Putamen (tissue), 1 donor: ENCODE measurements at regions not wholly inside any gene's neighbourhood (a gene's known extent, or its start where the extent isn't known, plus 50 kb on each side); places are given as distances from the start of the nearest gene placed in this dataset.

Source experiments
- DNase-seq: peaks from one replicate; pipeline ENCODE4 v3.0.0-alpha.2; 2016; ENCODE audit warnings: low spot score

DNA sequence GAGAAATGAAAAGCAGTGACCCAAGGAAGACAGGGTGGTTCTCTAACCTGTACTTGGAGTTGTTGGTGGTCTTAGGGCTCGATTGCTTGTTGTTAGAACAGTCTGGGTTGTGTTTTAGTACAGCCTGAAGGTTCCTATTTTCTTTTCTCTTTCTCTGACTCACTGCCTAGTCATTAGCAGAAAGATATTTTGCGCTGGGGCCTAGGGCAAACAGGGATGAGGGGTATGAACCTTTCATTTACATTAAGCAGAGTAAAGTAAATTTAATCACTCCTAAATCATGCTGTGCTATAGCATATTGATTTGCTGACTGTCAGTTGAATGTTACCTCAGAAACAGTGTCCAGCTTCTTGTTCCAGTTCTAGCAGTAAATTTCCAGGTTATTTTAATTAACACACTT is 197.2 kb downstream of the RWDD3 start:
- DNase-seq, result no peak

DNA sequence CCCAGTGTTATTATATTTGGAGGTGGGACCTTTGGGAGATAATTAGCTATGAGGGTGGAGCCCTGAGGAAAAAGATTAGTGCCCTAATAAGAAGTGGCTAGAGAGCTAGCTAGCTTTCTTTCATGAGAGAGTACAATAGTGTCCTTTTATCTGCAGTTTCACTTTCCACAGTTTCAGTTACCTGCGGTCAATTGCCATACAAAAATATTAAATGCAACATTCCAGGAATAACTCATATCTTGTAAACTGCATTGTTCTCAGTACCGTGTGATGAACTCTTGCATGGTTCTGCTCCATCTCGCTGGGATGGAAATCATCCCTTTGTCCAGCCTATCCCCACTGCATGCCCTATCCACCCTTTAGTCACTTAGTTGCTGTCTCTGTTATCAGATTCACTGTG is 201.6 kb downstream of the RWDD3 start:
- DNase-seq, result no peak

DNA sequence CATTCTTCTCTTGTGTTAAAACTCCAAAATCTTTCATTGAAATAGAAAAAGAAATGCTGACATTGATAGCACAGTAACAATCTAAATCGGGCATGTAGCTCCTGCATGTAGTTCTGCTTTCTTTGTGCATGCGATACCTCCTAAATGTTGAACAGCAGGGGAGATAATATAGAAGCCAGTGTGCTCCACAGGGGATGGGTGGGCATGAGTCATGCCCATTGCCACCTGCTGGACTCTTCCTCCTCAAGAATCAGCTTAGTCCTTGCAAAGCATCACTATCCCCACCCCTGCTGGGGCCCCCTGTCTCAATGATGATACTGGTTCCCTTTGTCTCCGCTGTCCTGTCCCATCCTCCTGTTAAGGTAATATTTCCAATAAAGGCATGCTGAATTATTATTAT is 203.0 kb downstream of the RWDD3 start:
- DNase-seq, result no peak

DNA sequence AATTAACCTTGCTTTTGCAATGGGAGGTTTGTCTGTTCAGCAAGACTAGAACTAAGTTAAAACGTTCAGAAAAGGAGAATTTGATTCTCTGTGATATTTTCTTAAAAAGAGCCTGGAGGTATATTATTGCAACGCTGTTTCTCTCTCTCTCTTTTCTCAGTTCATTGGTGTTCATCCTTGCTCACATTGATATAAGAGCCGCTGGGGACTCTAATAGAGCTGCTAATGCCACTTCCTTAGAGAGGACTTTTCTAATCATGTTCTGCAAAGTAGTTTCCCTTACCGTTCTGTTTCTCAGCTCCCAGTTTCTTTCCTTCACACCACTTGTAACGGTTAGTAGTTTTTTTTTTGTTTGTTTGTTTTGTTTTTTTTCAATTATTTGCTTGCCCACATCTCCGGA is 203.8 kb downstream of the RWDD3 start:
- no peak for DNase-seq

DNA sequence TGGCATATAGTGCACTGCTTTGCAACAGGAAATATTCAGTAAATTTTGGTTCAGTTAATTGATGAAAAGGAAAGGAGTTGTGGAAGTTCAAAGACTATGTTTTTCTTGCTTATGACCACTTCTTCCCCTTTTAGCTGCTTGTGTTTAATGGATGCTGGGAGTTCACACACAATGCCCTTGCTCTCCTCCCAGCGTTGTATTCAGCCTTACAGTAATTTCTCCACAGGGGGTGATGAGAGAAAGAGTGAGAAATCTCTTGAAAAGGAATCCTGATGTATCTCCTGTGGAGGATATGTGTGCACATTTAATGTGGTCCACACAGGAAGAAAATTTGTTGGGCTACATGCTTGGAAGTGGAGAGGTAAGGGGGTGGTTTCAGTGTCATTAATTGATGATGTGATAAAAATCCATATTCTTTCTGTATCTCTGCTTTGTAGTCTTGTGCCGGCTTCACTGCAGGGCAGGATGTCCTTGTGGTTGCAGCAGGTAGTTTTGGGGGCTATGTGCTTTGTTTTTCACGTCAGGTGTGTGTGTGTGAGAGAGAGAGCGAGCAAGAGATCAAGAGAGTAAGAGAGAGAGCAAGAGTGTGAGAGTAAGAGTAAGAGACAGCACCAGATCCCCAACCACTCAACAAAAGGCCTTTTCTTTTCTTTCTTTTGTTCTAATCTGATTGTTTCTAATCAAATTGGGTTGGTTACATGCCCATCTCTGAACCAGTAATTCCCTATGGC is 204.4 kb downstream of the RWDD3 start:
- no peak for DNase-seq

DNA sequence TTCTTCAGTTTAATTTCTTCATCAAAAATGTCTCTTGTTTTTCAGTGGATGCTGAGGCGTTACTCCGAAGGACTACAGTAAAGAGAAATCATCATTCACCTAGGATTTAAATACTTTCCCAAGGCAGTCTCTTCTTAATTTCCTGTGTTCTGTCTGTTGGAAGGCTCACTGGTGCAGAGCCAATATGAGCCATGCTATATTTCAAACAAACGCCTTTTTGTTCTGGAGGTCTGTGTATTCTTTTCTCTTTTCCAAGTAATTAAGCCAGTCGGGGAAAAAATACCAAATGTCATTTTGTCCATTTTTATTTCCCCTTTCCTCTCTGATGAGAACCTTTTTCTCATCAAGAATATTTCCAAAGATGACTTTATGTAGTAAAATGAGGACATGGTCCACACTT is 206.5 kb downstream of the RWDD3 start:
- peak; percentile 7 for DNase-seq

DNA sequence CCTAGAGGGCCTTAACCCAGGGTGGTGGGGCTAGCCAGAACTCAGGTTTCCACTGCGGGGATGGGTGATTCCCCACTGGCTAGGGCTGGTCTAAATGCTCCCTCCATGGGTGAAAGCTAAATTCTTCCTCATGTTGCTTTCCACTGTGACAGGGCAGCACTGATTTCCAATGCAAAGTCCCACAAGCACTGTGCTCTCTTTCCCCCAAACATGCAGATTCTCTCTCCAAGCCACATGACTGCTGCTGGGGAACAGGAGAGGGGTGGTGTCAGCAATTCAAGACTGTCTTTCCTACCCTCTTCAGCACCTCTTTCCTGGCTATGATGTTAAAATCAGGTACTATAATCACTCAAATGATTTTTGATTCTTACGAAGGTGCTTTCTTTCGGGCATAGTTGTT is 215.5 kb downstream of the RWDD3 start:
- no peak for DNase-seq

DNA sequence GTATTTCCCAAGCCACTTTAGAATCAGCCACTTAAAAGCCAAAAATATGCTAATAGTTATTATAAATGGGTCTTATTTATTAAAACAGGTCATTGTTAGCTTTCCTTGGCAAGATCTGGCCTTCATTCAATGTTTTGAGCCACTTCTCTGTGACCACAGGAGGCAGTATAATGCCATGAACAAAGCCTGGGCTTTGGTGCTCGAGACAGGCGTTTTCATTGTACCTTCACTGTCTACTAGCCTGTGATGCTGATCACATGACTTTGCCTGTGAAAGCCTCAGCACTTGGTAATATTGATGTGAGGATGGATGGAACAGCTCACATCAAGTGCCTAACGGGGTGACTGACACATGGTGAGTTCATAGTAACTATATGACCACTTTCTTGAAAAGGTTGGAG is 217.0 kb downstream of the RWDD3 start:
- DNase-seq, result no peak

DNA sequence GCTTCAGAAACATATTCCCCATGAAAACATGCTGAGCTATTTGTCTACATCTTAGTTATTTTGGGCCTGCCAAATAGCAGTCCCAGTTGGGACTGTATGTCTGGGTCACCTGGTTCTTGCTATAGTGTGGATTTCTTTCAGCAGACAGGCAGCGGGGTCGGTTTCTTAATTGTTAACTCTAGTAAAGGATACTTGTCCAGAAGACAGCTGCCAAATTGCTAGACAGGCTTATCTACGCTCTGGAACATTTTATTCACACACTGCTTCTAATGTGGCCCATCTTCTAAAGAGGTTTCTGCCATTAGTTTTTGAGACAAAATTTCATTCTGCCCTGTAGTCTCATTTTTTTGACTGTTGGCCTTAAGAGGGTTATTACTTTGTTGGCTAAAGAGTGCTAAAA is 217.9 kb downstream of the RWDD3 start:
- no peak for DNase-seq

DNA sequence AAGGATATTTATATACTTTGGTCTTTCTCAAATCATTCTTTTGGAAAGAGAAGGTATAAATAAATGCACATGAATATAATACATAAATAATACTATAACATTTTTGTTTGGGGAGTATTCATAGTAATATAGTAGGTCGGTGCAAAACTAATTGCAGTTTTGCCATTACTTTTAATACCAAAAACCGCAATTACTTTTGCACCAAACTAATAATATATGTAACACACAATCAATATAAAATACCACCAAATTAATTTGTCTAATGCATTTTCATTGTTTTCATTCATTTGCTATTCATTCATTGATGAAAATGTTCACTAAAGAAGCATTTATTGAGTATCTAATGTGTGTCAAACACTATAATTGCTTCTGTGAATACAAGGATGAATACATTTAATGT is 219.0 kb downstream of the RWDD3 start:
- DNase-seq, result no peak

DNA sequence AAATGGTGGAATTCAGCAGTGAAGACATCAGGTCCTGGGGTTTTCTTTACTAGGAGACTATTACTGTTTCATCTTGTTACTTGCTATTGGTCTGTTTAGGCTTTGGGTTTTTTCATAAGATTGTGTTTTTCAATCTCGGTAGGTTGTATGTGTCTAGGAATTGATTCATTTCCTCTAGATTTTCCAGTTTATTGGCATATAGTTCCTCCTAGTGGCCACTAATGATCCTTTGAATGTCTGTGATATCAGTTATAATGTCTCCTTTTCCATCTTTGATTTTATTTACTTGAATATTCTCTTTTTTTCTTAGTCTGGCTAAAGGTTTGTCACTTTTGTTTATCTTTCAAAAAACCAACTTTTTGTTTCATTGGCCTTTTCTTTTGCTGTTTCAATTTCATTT is 233.0 kb downstream of the RWDD3 start:
- no peak for DNase-seq

DNA sequence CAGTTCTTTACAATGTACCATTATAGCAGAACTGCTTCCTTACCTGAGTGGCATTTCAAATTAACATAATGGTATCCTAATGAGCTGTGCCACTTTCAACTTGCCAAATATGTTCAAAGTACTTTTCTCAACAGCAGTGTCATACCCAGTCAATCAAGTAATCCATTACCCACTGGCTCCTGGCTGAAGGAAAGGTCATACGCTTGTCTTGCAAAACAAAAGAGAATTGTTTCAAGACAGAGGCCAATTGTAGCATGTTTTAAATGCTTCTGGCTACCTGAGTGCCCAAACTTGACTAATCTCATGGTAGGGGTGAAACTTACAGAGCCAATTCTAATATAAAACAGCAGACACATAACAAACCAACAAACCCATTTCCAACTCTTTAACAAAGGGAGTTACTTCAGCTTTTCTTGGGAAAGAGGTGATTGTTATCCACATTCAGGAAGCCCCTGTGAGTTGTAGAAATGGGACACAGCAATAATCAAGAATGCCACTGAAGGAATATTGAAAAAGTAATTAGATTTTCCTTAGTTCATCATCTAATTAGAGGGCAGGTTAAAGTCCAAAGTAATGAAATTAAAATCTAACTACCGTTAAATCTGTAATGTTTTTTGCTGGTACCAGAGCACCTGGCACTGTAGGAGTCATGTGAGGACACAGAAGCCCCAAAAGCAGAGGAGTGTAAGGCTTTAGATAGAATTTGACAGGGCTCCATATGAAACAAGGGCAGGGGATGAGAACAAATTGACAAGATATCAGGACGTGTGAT is 241.9 kb downstream of the RWDD3 start:
- DNase-seq, result no peak

DNA sequence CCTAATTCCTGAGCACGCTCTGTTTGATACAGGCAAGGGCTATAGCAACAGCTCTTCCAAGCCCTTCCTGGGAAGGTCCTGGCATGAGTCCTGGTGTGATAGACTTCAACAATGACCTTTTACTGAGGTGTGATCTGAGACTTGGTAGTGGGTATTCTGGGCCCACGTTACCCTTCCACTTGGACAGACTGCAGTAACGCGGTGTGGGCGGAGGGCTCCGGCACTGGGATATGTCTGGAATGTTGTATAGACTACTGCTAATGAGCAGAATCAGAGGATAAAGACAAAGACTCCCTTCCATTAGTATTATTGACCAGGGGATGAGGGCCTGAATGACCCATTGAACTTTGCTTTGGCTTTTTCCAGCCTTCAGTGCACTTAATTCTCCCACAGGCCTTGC is 262.3 kb downstream of the RWDD3 start:
- no peak for DNase-seq

DNA sequence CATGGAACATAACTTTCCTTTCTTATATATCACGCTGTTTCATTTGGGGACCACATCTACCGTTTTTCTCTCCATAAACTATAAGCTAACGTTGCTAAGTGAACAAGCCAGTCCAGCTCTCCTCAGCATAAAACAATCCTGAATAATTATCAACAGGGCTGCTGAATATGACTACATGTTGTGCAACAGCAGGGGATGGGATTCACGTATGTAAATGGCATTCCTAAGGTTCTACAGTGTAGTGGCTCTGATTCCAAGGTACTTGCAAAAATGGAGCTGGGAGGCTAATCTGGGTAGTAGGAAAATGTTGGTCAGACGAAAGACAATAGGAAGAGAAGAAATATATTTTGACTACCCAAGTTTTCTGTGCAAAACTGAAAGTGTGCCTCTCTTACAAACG is 262.8 kb downstream of the RWDD3 start:
- DNase-seq, result no peak

DNA sequence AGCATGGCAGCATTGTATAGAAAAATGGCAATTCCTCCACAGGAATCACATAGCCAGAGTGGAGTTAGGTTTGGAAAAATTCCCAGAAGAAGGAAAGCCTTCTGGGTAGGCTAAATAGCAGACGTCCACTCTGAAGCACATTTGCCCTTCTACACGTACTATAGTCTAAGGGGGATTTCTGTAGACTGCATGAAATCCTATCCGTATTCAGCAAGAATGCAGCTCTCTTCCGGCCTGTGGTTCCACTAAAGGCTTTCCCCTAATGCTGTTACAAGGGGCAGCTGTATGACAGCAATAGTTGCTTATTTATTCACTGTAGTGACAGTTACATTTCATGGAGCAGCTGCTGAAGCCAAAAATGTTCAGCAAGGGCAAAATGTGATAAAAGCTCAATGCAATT is 263.6 kb downstream of the RWDD3 start:
- no peak for DNase-seq

DNA sequence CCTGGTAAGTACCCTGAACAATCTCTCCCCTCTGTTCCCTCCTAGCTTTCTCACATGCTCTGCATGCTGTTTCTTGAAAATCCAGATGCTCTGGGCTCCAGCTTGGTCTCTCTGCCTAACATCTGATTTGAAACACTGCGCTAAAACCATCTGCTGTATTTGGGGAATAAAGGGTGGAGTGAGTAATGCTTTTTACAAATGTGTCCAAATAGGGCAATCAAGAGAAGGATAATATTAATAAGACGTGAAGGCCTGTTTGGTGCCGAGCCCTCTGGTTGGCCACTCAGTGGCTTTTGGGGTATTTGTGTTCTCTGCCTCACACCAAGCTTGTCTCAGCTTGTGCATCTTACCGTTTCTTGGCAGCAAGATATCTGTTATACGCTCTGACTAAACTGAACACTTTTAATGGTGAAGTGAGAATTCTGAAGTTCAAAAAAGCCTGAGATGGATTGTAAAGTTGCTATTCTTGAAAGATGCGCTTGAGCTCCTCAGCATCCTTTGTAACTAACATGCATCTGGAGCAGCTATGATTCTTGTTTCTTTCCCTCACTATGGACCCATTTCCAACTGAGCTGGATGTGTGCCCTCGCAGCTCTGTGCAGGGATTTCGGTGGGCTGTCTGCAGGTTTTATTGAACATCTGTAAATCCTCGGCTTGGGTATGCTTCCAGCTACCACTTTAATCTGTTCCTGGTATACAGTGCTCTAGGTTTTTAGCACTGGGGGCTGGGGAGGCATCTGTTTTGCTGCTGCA is 269.4 kb downstream of the RWDD3 start:
- DNase-seq, result no peak

DNA sequence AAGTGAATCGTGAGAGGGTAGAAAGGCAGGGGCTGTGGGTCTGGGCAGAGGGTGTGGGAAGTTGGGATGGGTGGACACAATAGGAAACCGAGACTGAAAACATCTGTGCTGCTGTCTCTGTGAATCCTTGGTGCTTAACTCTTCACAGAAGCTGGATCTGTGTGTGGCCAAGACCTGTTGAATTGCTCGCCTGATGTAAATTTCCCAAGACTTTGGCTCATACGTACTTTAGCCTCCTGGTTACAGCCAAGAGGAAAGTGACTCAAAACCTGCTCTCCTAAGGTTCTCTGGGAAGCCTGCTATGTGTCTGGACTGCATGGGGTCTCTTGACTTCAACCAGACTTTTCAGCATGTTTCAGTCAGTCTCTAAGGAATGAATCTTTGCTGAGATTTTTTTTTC is 270.3 kb downstream of the RWDD3 start:
- no peak for DNase-seq

DNA sequence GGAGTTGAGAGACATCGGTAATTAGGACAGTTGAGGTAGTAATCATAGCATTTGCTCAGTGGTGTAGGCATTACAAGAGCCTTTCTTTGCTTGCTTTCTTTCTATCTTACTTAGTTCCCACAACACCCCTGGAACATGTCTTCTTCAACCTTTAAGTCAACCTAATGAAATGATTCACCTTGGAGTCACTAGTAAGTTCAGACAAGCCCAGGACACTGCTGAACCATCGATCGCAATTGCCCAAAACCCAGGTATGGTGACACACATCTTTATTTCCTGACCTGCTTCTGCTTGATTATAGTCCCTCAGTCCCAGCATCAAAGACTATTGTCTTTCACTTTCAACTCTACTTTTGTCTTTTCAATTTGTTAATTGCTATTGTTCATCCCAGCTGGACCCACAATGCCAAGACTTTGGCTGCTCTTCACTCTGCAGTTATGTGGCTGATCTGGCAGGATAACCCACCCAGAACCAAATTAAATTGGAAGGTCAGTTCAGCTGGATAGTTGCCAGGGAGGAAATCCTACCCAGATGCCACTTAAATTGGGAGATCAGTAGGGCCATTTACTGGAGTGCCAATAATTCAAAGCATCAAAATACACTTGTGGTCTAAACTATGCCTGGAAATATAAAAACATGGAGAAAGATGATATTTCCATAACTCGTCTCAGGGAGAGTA is 272.9 kb downstream of the RWDD3 start:
- no peak for DNase-seq

DNA sequence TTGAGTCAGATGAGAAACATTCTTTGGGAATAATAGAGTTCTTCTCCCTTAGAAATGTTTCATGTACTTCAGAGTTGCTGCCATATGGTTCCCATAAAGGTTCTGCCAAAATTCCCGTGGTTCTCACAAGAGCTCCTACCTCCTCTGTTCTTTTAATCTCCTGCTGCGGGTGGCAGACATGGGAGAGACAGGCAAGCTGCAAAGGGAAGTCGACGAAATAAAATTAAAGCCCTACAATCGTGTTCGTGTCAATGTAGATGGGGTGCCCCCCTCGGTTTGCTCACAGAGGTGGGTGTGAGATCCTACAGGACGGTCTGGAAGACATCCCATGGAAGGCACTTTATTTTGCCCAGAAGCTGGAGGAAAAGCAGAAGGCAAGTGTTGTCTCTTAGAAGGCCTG is 276.0 kb downstream of the RWDD3 start:
- no peak for DNase-seq

DNA sequence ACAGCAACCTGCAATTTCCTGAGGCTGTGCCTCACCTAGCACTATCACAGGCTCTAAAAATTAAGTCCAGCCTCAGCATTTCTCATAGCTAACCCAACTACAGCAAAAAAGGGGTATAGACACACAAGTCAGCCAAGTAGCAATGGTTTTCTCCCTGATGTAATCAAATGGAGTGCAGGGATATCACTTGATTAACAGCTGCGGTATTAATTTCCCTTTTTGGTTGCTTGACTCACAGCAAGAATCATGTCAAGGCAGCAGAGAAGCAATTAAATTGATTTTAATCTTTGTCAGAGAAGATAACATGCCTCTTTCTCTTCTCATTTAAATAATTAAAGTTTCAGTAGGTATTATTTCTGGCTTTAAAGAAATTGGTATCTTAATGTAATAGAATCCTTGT is 278.9 kb downstream of the RWDD3 start:
- DNase-seq, result no peak

DNA sequence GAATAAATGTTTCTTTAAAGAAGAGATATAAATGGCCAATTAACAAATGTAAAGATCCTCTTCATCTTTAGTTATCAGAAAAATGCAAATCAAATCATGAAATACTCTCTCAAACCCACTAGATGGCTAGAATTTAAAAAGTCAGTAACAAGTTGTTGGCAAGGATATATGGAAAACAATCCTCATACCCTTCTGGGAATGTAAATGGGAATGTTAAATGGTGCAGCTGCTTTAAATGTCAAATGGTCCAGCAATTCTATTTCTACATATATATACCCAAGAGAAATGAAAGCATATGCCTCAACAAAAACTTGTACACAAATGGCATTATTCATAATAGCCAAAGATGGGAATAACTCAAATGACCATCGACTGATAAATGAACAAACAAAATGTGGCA is 283.5 kb downstream of the RWDD3 start:
- no peak for DNase-seq

DNA sequence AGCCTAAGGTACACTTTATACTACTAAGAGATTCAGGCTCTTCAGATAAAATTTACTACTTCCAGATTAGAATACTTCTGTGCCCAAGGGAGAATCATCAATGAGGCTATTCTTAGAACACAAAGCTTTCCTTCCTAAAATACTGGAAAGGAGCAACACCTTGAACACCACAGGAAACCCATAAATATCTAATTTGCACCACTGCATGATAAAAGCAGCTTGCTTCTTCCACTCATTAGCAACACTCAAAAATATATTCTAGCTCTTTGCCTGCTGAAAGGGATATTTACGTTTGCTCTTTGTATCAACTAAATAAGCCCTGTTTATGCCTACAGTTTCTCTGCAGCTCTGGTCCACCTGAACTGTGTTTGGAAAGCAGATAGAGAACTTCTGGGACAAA is 284.3 kb downstream of the RWDD3 start:
- no peak for DNase-seq

DNA sequence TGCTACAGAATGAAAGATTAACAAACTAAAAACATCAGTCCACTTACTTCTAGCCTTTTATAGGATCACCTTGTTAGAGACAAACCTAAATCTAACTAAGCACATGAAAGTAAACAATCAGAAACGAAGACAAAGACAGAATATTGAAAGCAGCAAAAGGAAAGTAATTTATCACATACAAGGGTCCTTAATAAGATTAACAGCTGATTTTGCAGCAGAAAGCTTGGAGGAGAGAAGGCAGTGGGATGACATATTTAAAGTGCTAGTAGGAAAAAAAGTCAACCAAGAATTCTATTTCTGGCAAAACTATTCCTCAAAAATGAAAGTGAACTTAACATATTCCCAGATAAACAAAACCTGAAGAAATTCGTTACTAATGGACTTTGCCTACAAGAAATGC is 286.4 kb downstream of the RWDD3 start:
- no peak for DNase-seq
